NOMO-1 (cell line): ENCODE measurements at regions not wholly inside any gene's neighbourhood (a gene's known extent, or its start where the extent isn't known, plus 50 kb on each side); places are given as distances from the start of the nearest gene placed in this dataset.

Experiments
- DNase-seq, 2 experiments: peaks; one replicate each; lab custom pipeline; 2025; ENCODE audit not compliant: unreplicated experiment in 2 of 2; lab: John Stamatoyannopoulos, UW

- no peak for DNase-seq
Observed at GRCh38 chr6:166052837-166053236, 114.8 kb downstream of the TBXT start.

- no peak for DNase-seq
Observed at GRCh38 chr6:166050559-166050958, 117.1 kb downstream of the TBXT start.

- DNase-seq = no peak
Observed at GRCh38 chr6:166046982-166047381, 120.7 kb downstream of the TBXT start.

DNA sequence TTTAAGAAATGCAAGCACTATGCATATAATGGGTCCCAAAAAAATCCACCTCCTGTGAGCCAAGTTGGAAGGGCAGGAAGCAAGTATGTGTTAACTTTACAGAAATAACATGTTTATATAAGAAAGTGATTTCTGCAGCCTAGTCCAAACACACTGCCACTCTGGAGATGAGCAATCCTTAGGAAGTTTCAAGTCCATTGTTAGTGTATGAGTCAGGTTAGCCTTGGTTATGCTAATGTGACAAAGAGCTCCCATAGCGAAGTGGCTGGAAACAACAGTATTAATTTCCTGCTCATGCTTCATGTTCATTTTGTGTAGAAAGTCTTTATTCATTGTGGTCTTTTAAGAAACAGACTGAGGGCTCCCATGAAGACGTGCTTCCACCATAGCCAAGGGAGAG is 121.4 kb downstream of the TBXT start:
- DNase-seq = no peak

DNA sequence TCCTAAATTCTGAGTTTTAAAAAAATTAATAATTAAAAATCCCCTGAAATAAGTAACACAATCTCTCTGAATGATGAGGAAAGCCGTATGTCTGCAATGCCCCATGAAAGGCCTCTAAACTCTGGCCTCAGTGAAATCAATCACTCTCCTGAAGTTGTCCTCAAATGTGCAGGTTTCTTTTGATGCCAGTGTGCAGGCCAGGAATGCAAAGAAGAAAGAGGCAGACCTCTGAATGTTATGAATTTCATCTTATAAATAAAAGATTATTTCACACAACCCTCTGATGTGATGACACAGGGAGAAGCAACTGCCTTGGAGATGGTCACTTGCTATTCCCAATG is 121.8 kb downstream of the TBXT start:
- DNase-seq = no peak

- DNase-seq = no peak
Observed at GRCh38 chr6:166045173-166045859, 122.3 kb downstream of the TBXT start.

- DNase-seq = no peak
Observed at GRCh38 chr6:166041277-166041676, 126.4 kb downstream of the TBXT start.

- no peak for DNase-seq
Observed at GRCh38 chr6:166040292-166040691, 127.4 kb downstream of the TBXT start.

DNA sequence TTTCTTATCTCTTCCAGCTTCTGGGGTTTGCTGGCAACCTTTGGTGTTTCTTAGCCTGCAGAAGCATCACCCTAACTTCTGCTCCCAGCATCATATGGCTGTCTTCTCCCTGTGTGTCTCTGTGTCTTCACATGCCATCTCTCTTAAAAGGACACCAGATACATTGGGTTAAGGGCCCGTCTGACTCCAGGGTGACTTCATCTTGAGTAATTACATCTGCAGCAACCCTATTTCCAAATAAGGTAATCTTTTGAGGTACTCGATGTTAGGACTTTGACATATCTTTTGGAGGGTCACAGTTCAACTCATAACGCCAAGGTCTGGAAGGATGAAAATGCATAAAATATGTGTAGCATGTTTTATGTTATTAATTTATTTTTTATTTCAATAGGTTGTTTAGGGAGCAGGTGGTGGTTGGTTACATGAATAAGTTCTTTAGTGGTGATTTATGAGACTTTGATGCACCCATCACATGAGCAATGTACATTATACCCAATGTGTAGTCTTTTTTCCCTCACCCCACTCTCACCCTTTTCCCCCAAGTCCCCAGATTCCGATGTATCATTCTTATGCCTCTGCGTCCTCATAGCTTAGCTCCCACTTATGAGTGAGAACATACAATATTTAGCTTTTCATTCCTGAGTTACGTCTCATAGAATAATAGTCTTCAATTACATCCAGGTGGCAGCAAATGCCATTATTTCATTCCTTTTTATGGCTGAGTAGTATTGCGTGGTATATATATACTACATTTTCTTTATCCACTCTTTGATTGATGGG is 131.1 kb downstream of the TBXT start:
- DNase-seq = no peak

GRCh38 chr6:166032366-166033200 is 135.1 kb downstream of the TBXT start:
- DNase-seq = no peak

GRCh38 chr6:166031275-166031674 is 136.4 kb downstream of the TBXT start:
- DNase-seq = no peak

- no peak for DNase-seq
Observed at GRCh38 chr6:166029506-166029905, 138.1 kb downstream of the TBXT start.

DNA sequence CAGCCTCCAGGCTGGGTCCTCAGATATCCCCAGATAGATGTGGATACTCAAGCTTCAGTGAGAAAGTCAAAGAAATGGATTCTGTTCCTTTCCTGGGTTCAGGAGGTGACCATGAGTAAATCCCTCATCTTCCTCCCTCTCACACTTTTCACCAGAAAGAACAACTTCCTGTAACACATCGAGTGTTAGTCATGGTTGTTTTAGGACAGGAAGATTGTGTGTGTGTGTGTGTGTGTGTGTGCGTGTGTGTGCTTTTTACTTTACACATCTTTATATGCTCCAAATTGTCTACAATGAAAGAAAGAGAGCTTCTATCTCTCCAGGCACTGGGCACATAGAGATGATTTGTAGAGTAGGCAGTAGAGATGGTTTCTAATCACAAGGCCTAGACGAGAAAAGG is 139.9 kb downstream of the TBXT start:
- no peak for DNase-seq

GRCh38 chr6:166026586-166027126 is 141.0 kb downstream of the TBXT start:
- no peak for DNase-seq

GRCh38 chr6:166025149-166025898 is 142.3 kb downstream of the TBXT start:
- DNase-seq = no peak

DNA sequence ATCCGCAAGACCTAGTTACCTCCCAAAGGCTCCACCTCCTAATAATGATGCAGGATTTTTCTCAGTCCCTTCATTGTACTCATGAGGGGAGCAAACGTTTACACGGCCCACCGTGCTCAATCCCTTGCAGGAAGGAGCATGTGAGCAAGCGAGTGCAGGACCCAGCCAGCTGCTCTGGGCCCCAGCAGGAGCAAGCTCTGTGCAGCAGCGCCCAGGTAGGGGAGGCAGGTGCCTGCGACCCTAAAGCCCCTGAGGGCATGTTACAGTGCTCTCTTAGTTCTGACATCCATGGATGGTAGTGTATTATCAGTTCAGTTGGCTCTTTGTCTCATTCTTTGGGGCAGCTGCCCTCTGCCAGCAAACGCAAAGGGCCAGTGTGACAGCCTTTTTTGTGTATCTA is 143.4 kb downstream of the TBXT start:
- no peak for DNase-seq

- peak in 1 of 2 experiments; percentile 6 for DNase-seq
Observed at GRCh38 chr6:166023273-166023989, 144.2 kb downstream of the TBXT start.

- no peak for DNase-seq
Observed at GRCh38 chr6:166021429-166021828, 146.2 kb downstream of the TBXT start.

DNA sequence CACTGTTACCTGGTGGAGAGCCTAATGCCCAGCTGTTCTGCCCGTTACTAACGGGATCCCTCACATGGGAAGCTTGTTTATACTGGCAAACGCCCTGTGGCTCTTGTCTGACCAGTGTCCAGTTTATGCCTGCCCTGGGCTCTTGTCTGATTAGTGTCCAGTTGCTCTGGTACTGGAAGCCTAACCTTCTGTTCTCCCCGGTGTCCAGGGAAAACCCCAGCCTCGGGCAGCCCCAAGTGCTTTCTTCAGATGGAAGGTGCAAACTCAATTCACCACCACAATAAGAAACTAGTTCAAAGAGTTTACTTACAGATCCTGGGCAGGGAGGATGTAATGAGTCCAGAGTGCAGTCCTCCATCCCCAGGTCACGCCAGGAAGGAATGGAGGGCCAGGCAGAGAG is 148.4 kb downstream of the TBXT start:
- DNase-seq = no peak

DNA sequence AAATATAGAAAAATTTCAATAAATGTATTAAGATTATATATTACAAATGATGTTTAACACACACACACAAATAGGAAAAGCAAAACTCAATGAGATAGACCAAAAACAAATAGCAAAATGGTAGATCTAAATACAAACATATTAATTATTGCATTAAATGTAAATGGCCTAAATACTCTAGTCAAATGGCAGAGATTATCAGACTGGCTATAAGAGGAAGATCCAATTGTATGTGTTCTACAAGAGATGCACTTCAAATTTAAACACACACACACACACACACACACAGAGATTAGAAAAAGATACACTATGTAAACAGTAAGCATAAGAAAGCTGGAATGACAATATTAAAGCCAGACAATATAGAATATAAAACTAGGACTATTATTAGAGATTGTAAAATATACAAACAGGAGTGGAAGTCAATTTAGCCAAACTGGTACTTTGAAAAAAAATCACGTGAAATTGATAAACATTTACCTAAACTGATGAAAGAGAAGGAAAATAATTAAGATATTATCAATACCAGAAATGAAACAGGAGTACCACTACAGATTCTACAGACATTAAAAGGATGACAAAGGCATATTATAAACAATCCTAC is 150.5 kb downstream of the TBXT start:
- no peak for DNase-seq
